ENCODE measurements at regions not wholly inside any gene's neighbourhood (a gene's known extent, or its start where the extent isn't known, plus 50 kb on each side); places are given as distances from the start of the nearest gene placed in this dataset.

- Histone ChIP-seq H3K9me3 (ENCODE audit: low read length) (no peaks in the 10 kb centered on the region), H3K36me3 (ENCODE audit: insufficient read depth, low read length) (no peaks in the 10 kb centered on the region), H3F3A (ENCODE audit: insufficient read depth, low read length, poor library complexity, severe bottlenecking) (no peaks in the 10 kb centered on the region), H3K27ac (ENCODE audit: low read length) (no peak overlapping the region), H3K9ac (ENCODE audit: low read length) (no peak overlapping the region), H3K4me2 (ENCODE audit: low read length) (no peak overlapping the region), H3K27me3 (ENCODE audit: insufficient read depth, low read depth, low read length) (no peaks in the 10 kb centered on the region), H2AFZ (ENCODE audit: low read depth, low read length) (no peak overlapping the region), H4K20me1 (ENCODE audit: insufficient read depth) (no peaks in the 10 kb centered on the region), H3K79me2 (replicated peaks; ENCODE audit: insufficient read depth, low read length) (no peaks in the 10 kb centered on the region), H3K9me2 (ENCODE audit: insufficient read depth, low read length) (no peaks in the 10 kb centered on the region), H3K4me3 (ENCODE audit: low read length) (no peak overlapping the region)
- TF ChIP-seq RAD21 (conservative IDR thresholded peaks at IDR 0.05) (no peak), SMC3 (conservative IDR thresholded peaks at IDR 0.05; ENCODE audit: poor library complexity) (no peak), CTCF (IDR thresholded peaks at IDR 0.05; ENCODE audit: poor library complexity, severe bottlenecking) (no peak), EZH2 (IDR thresholded peaks at IDR 0.05; ENCODE audit: borderline replicate concordance, insufficient read depth, low read length, poor library complexity, severe bottlenecking) (no peak), EP300 (conservative IDR thresholded peaks at IDR 0.05; ENCODE audit: poor library complexity, severe bottlenecking) (no peak), REST (IDR thresholded peaks at IDR 0.05; ENCODE audit: borderline replicate concordance) (no peak), MXI1 (conservative IDR thresholded peaks at IDR 0.05; ENCODE audit: poor library complexity, severe bottlenecking) (no peak), POLR2AphosphoS5 (IDR thresholded peaks at IDR 0.05) (no peak), TAF1 (IDR thresholded peaks at IDR 0.05; ENCODE audit: low read depth) (no peak)
Observed at GRCh38 chr15:91711384-91712033, 142.0 kb upstream of the SLCO3A1 start.

DNA sequence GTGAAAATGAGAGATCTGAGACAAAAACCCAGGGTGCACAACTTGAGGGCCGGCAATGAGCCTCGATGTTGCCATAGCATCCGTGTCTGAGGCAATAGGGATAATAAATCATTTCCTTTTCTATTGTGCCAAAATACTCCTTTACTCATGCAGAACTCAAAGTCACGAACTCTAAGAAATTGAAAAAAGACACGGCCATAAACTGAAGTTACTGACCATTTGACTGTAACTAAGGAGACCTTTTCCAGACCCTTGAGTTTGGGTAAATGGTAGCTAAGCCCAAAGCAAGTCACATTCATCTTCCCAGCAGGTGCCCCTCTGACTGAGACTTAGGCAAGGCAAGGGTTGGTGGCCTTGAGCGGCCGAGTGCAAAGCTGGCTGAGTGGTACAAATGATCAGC, 141.2 kb upstream of the SLCO3A1 start:
- Histone ChIP-seq H3K27ac (ENCODE audit: low read length) (no peak overlapping the region), H3K4me3 (ENCODE audit: low read length) (no peak overlapping the region), H3K9me3 (ENCODE audit: low read length) (no peaks in the 10 kb centered on the region), H2AFZ (ENCODE audit: low read depth, low read length) (no peak overlapping the region), H3K27me3 (ENCODE audit: insufficient read depth, low read depth, low read length) (no peaks in the 10 kb centered on the region), H3K9me2 (ENCODE audit: insufficient read depth, low read length) (no peaks in the 10 kb centered on the region), H3F3A (ENCODE audit: insufficient read depth, low read length, poor library complexity, severe bottlenecking) (no peaks in the 10 kb centered on the region), H3K79me2 (replicated peaks; ENCODE audit: insufficient read depth, low read length) (no peaks in the 10 kb centered on the region), H4K20me1 (ENCODE audit: insufficient read depth) (no peaks in the 10 kb centered on the region), H3K9ac (ENCODE audit: low read length) (no peak overlapping the region), H3K4me2 (ENCODE audit: low read length) (no peak overlapping the region), H3K36me3 (ENCODE audit: insufficient read depth, low read length) (no peaks in the 10 kb centered on the region)
- TF ChIP-seq EP300 (conservative IDR thresholded peaks at IDR 0.05; ENCODE audit: poor library complexity, severe bottlenecking) (no peak), RAD21 (conservative IDR thresholded peaks at IDR 0.05) (no peak), TAF1 (IDR thresholded peaks at IDR 0.05; ENCODE audit: low read depth) (no peak), POLR2AphosphoS5 (IDR thresholded peaks at IDR 0.05) (no peak), EZH2 (IDR thresholded peaks at IDR 0.05; ENCODE audit: borderline replicate concordance, insufficient read depth, low read length, poor library complexity, severe bottlenecking) (no peak), SMC3 (conservative IDR thresholded peaks at IDR 0.05; ENCODE audit: poor library complexity) (no peak), REST (IDR thresholded peaks at IDR 0.05; ENCODE audit: borderline replicate concordance) (no peak), CTCF (IDR thresholded peaks at IDR 0.05; ENCODE audit: poor library complexity, severe bottlenecking) (no peak), MXI1 (conservative IDR thresholded peaks at IDR 0.05; ENCODE audit: poor library complexity, severe bottlenecking) (no peak)
